Stimulated activated CD8-positive, alpha-beta memory T cell treated with anti-CD3 and anti-CD28 coated beads, Interleukin-2, amount 100 ng/mL, for 48 hours (primary cell): ENCODE measurements at regions not wholly inside any gene's neighbourhood (a gene's known extent, or its start where the extent isn't known, plus 50 kb on each side); places are given as distances from the start of the nearest gene placed in this dataset.
"Not testable (repeated sequence)": the region's sequence is repeated elsewhere in the genome, so short reads cannot be mapped to it uniquely, and the experiment has no call there.

Experiments
- DNase-seq, 2 donors: peaks; one replicate each; pipeline ENCODE4 v3.0.0-alpha.2; 2020; ENCODE audit warnings: low read depth in 2 of 2

- not testable (repeated sequence) for DNase-seq
These were observed 51.0 kb downstream of the NPIPB11 start for GRCh38 chr16:29355339-29356059.

- DNase-seq, result not testable (repeated sequence)
These were observed 52.1 kb downstream of the NPIPB11 start for GRCh38 chr16:29354449-29354848.

GRCh38 chr16:29352617-29352999 is 53.9 kb downstream of the NPIPB11 start:
- not testable (repeated sequence) for DNase-seq

GRCh38 chr16:29351970-29352616 is 54.4 kb downstream of the NPIPB11 start:
- DNase-seq, result not testable (repeated sequence)

GRCh38 chr16:29351271-29351969 is 55.1 kb downstream of the NPIPB11 start:
- DNase-seq, result not testable (repeated sequence)

GRCh38 chr16:29349966-29350365 is 56.5 kb downstream of the NPIPB11 start:
- DNase-seq, result not testable (repeated sequence)

GRCh38 chr16:29348748-29349147 is 57.8 kb downstream of the NPIPB11 start:
- DNase-seq, result not testable (repeated sequence)

GRCh38 chr16:29348123-29348690 is 58.3 kb downstream of the NPIPB11 start:
- not testable (repeated sequence) for DNase-seq

GRCh38 chr16:29346796-29347580 is 59.5 kb downstream of the NPIPB11 start:
- not testable (repeated sequence) for DNase-seq

GRCh38 chr16:29346203-29346602 is 60.3 kb downstream of the NPIPB11 start:
- DNase-seq, result not testable (repeated sequence)

GRCh38 chr16:29342937-29343336 is 63.6 kb downstream of the NPIPB11 start:
- not testable (repeated sequence) for DNase-seq

- not testable (repeated sequence) for DNase-seq
These were observed 65.6 kb downstream of the NPIPB11 start for GRCh38 chr16:29340779-29341438.

- not testable (repeated sequence) for DNase-seq
These were observed 66.3 kb downstream of the NPIPB11 start for GRCh38 chr16:29340235-29340634.

- not testable (repeated sequence) for DNase-seq
These were observed 67.5 kb downstream of the NPIPB11 start for GRCh38 chr16:29338821-29339700.

- DNase-seq, result not testable (repeated sequence)
These were observed 69.1 kb downstream of the NPIPB11 start for GRCh38 chr16:29337385-29337901.

- DNase-seq, result not testable (repeated sequence)
These were observed 71.0 kb downstream of the NPIPB11 start for GRCh38 chr16:29335549-29335846.

- DNase-seq, result not testable (repeated sequence)
These were observed 71.5 kb downstream of the NPIPB11 start for GRCh38 chr16:29334776-29335548.

- DNase-seq, result not testable (repeated sequence)
These were observed 72.9 kb downstream of the NPIPB11 start for GRCh38 chr16:29333492-29334097.
